ENCODE measurements at regions not wholly inside any gene's neighbourhood (a gene's known extent, or its start where the extent isn't known, plus 50 kb on each side); places are given as distances from the start of the nearest gene placed in this dataset.

- TF ChIP-seq CTCF (IDR thresholded peaks at IDR 0.05; ENCODE audit: insufficient read depth, low read length): no peak
- no peak for DNase-seq (ENCODE audit: low read depth)
- H3K4me3 ChIP-seq (ENCODE audit: low read depth, low read length): no peak overlapping the region
Measured at GRCh38 chr7:12866207-12866606, 178.8 kb downstream of the ARL4A start.

- no peak overlapping the region for H3K4me3 ChIP-seq (ENCODE audit: low read depth, low read length)
- no peak for DNase-seq (ENCODE audit: low read depth)
- TF ChIP-seq CTCF (IDR thresholded peaks at IDR 0.05; ENCODE audit: insufficient read depth, low read length): no peak
Measured at GRCh38 chr7:12868027-12868426, 180.6 kb downstream of the ARL4A start.

- no peak for TF ChIP-seq CTCF (IDR thresholded peaks at IDR 0.05; ENCODE audit: insufficient read depth, low read length)
- DNase-seq (ENCODE audit: low read depth): no peak
- H3K4me3 ChIP-seq (ENCODE audit: low read depth, low read length): no peak overlapping the region
Measured at GRCh38 chr7:12870219-12870618, 182.8 kb downstream of the ARL4A start.

GRCh38 chr7:12872487-12872886, 185.1 kb downstream of the ARL4A start:
- no peak for DNase-seq (ENCODE audit: low read depth)
- no peak for TF ChIP-seq CTCF (IDR thresholded peaks at IDR 0.05; ENCODE audit: insufficient read depth, low read length)
- no peak overlapping the region for H3K4me3 ChIP-seq (ENCODE audit: low read depth, low read length)

GRCh38 chr7:12873571-12873970, 186.1 kb downstream of the ARL4A start:
- TF ChIP-seq CTCF (IDR thresholded peaks at IDR 0.05; ENCODE audit: insufficient read depth, low read length): no peak
- DNase-seq (ENCODE audit: low read depth): no peak

GRCh38 chr7:12879139-12879538, 191.7 kb downstream of the ARL4A start:
- no peak for TF ChIP-seq CTCF (IDR thresholded peaks at IDR 0.05; ENCODE audit: insufficient read depth, low read length)
- peak; percentile 65 for DNase-seq (ENCODE audit: low read depth)
- no peak overlapping the region for H3K4me3 ChIP-seq (ENCODE audit: low read depth, low read length)

More at GRCh38 chr7:12873571-12873970, 186.1 kb downstream of the ARL4A start:
- no peak overlapping the region for H3K4me3 ChIP-seq (ENCODE audit: low read depth, low read length)

- DNase-seq (ENCODE audit: low read depth): no peak
- no peak overlapping the region for H3K4me3 ChIP-seq (ENCODE audit: low read depth, low read length)
- no peak for TF ChIP-seq CTCF (IDR thresholded peaks at IDR 0.05; ENCODE audit: insufficient read depth, low read length)
Measured at GRCh38 chr7:12881712-12882111, 194.3 kb downstream of the ARL4A start.
